K562 (cell line): ENCODE measurements at regions not wholly inside any gene's neighbourhood (a gene's known extent, or its start where the extent isn't known, plus 50 kb on each side); places are given as distances from the start of the nearest gene placed in this dataset.

Experiments used
- ATAC-seq: fragments of 200-7000 bp; cut with Tn5 transposase; 3 replicates; pipeline ENCODE4 v1.9.1; 2020; ENCODE audit warnings: moderate library complexity
- BruUV-seq: library from RNA; stranded (reverse); fragments of 400-500 nt; replicated peaks from 2 replicates; lab custom pipeline; 2021; lab: Mats Ljungman, UMichigan
- CTCF ChIA-PET: fragments of 300-600 bp; formaldehyde crosslinking; extraction: SDS; loops from one replicate; lab custom pipeline; 2021; ENCODE audit warnings: low intra/inter-chr PET ratio; lab: Yijun Ruan, JAX
- POLR2A ChIA-PET: fragments of 300-600, 350-650 bp; sonication (Branson Sonifier 250); formaldehyde crosslinking; extraction: SDS; loops from one replicate; lab custom pipeline; 2021; ENCODE audit warnings: antibody characterized with exemption, inconsistent platforms; lab: Yijun Ruan, JAX
- DNase-seq, 4 experiments: peaks; one replicate each; pipeline versions ENCODE4 v3.0.0 to v3.0.0-alpha.2; 2011 to 2018; ENCODE audit warnings: low spot score in 3 of 4, mixed read lengths in 3 of 4; ENCODE audit errors: extremely low read depth in 1 of 4
- FAIRE-seq: peaks from 2 replicates; lab custom pipeline; 2011; peaks lifted over from hg19 to GRCh38; lab: Jason Lieb, UNC
- H2AFZ ChIP-seq: 2 replicates; pipeline ENCODE4 v1.6.0; 2011; ENCODE audit warnings: low read depth, low read length, control low read depth, inconsistent platforms
- H3K27ac ChIP-seq: fragments of 200-600 bp; 3 replicates; pipeline ENCODE4 v1.8.0; 2011; ENCODE audit warnings: low read depth, mild to moderate bottlenecking, control low read depth, inconsistent platforms, low read length, moderate library complexity, mixed read lengths; ENCODE audit errors: extremely low read depth
- H3K27me3 ChIP-seq, 2 experiments: fragments of 300-600 bp in 1 of 2; 2 replicates in 1 of 2; 3 replicates in 1 of 2; pipeline versions ENCODE4 v1.6.0 to v1.8.0; 2011; ENCODE audit warnings: inconsistent platforms in 2 of 2, low read length in 2 of 2, mild to moderate bottlenecking in 1 of 2, mixed read lengths in 1 of 2, moderate library complexity in 1 of 2; ENCODE audit not compliant: control insufficient read depth in 2 of 2, insufficient read depth in 2 of 2
- H3K36me3 ChIP-seq: fragments of 300-600 bp; 3 replicates; pipeline ENCODE4 v1.8.0; 2011; ENCODE audit warnings: mild to moderate bottlenecking, low read length, inconsistent platforms; ENCODE audit not compliant: control insufficient read depth, insufficient read depth
- H3K4me1 ChIP-seq, 2 experiments: fragments of 200-600 bp in 1 of 2; replicated peaks in 1 of 2; 2 replicates in 1 of 2; 3 replicates in 1 of 2; pipeline versions ENCODE4 v1.5.1 to v1.8.0; 2011; ENCODE audit warnings: inconsistent platforms in 2 of 2, low read length in 2 of 2, mild to moderate bottlenecking in 1 of 2, mixed read lengths in 1 of 2, moderate library complexity in 1 of 2; ENCODE audit not compliant: control insufficient read depth in 2 of 2, insufficient read depth in 2 of 2
- H3K4me2 ChIP-seq: 2 replicates; pipeline ENCODE4 v1.6.1; 2011; ENCODE audit warnings: low read length, control low read depth, inconsistent platforms, mixed read lengths; ENCODE audit not compliant: insufficient read depth
- H3K4me3 ChIP-seq: fragments of 200-600 bp; sonication (generic), shearing (Covaris generic); 2 replicates; pipeline ENCODE4 v1.5.1; 2016; ENCODE audit warnings: control low read depth, inconsistent platforms
- H3K79me2 ChIP-seq: fragments of 200-600 bp; 3 replicates; pipeline ENCODE4 v1.8.0; 2011; ENCODE audit warnings: low read length, inconsistent platforms; ENCODE audit not compliant: control insufficient read depth, insufficient read depth
- H3K9ac ChIP-seq, 2 experiments: 2 replicates each; pipeline versions ENCODE4 v1.6.0 to v1.6.1; 2011; ENCODE audit warnings: low read depth in 2 of 2, low read length in 2 of 2, control low read depth in 1 of 2, inconsistent platforms in 1 of 2, mild to moderate bottlenecking in 1 of 2, mixed read lengths in 1 of 2; ENCODE audit not compliant: insufficient read depth in 1 of 2
- H3K9me1 ChIP-seq: one replicate; pipeline ENCODE4 v1.6.0; 2011; ENCODE audit warnings: inconsistent platforms, mild to moderate bottlenecking, low read length, moderate library complexity; ENCODE audit not compliant: control insufficient read depth, insufficient read depth
- H3K9me3 ChIP-seq: replicated peaks from 2 replicates; pipeline ENCODE4 v1.5.1; 2011; ENCODE audit warnings: low read depth, low read length, inconsistent platforms; ENCODE audit not compliant: control insufficient read depth, insufficient read depth
- H4K20me1 ChIP-seq: replicated peaks from 2 replicates; pipeline ENCODE4 v1.6.1; 2011; ENCODE audit warnings: low read length, inconsistent platforms, mixed read lengths; ENCODE audit not compliant: control insufficient read depth, insufficient read depth
- E2F8 ChIP-seq: fragments of 450-650 bp; IDR thresholded peaks from 2 replicates; pipeline ENCODE4 v1.7.1; 2018; ENCODE audit warnings: mild to moderate bottlenecking, low read depth; ENCODE audit not compliant: partially characterized antibody
- FOXA3 ChIP-seq, 2 experiments: fragments of 450-650 bp in 1 of 2; sonication (generic) in 1 of 2; formaldehyde crosslinking; IDR thresholded peaks in 1 of 2; conservative IDR thresholded peaks in 1 of 2; 2 replicates each; pipeline versions ENCODE4 v1.4.0 to v1.8.0; 2020 to 2022; ENCODE audit warnings: mild to moderate bottlenecking in 2 of 2, missing genetic modification reagents in 1 of 2
- GATAD2B ChIP-seq: fragments of 450-650 bp; IDR thresholded peaks from 2 replicates; pipeline ENCODE4 v1.6.1; 2017; ENCODE audit warnings: mild to moderate bottlenecking, borderline replicate concordance
- KAT2B ChIP-seq: IDR thresholded peaks from one replicate; pipeline ENCODE4 v1.6.1; 2012; ENCODE audit warnings: low read depth, mild to moderate bottlenecking, control low read depth, inconsistent platforms, low read length, moderate library complexity
- POLR2H ChIP-seq: IDR thresholded peaks from 2 replicates; pipeline ENCODE4 v1.6.1; 2016; ENCODE audit warnings: missing genetic modification characterization, low read depth, mild to moderate bottlenecking, control low read depth, missing compliant biosample characterization, moderate library complexity
- RNF219 ChIP-seq: fragments of 250-450 bp; sonication (Bioruptor Pico); IDR thresholded peaks from 2 replicates; pipeline ENCODE4 v1.5.0; 2022; ENCODE audit warnings: mild to moderate bottlenecking
- SMAD4 ChIP-seq: fragments of 250-450 bp; sonication (Bioruptor Pico); conservative IDR thresholded peaks from 2 replicates; pipeline ENCODE4 v1.8.0; 2021; ENCODE audit warnings: inconsistent platforms, mild to moderate bottlenecking, moderate library complexity
- SMC3 ChIP-seq: conservative IDR thresholded peaks from 2 replicates; pipeline ENCODE4 v1.6.1; 2011; ENCODE audit warnings: low read depth, low read length, improper control_type of control experiment; ENCODE audit not compliant: insufficient read depth
- ZFP36 ChIP-seq: fragments of 150-350 bp; IDR thresholded peaks from 2 replicates; pipeline ENCODE4 v1.6.1; 2018; ENCODE audit warnings: low read length, low read depth; ENCODE audit not compliant: partially characterized antibody
- ZNF511 ChIP-seq: sonication (generic); formaldehyde crosslinking; IDR thresholded peaks from 2 replicates; pipeline ENCODE4 v1.8.0; 2022; ENCODE audit warnings: mild to moderate bottlenecking, missing genetic modification reagents
- WGBS: fragments of 100-300 bp; shearing (Covaris generic); methylation state at CpG from one replicate; pipeline ENCODE4 v1.1.6; 2016; ENCODE audit warnings: low coverage, mixed read lengths; ENCODE audit not compliant: insufficient coverage; ENCODE audit errors: missing lambda C conversion rate; 5-methylcytosine and 5-hydroxymethylcytosine counted together
- in situ Hi-C: fragments of 300-500 bp; cut with MboI; formaldehyde crosslinking; loops from 4 replicates; pipeline ENCODE4 v1.15.0; 2018; ENCODE audit warnings: inconsistent platforms, mixed read lengths
- intact Hi-C: fragments of 100-400 bp; cut with micrococcal nuclease; formaldehyde crosslinking; loops from 2 replicates; pipeline ENCODE4 v1.14.2; 2022

GRCh38 chr2:35160871-35161270 is 1194.7 kb upstream of the CRIM1 start:
- CTCF ChIA-PET = no interaction called here
- H3K79me2 ChIP-seq = no peaks in the 10 kb centered on the region
- intact Hi-C loops (no loop called here), in situ Hi-C loops (no loop called here)
- FAIRE-seq (no peak), ATAC-seq (no peak), DNase-seq (no peak)
- H2AFZ ChIP-seq = no peak overlapping the region
- H3K4me1 ChIP-seq = no peaks in the 10 kb centered on the region
- no peaks in the 10 kb centered on the region for H3K36me3 ChIP-seq
- no peaks in the 10 kb centered on the region for H3K9me1 ChIP-seq
- no peak overlapping the region for H3K27ac ChIP-seq
- no peak overlapping the region for H3K4me2 ChIP-seq
- H3K9ac ChIP-seq = no peak overlapping the region
- no peaks in the 10 kb centered on the region for H3K9me3 ChIP-seq
- POLR2A ChIA-PET = no interaction called here
- H3K4me3 ChIP-seq = no peak overlapping the region
- BruUV-seq = no TSS peak
- 0% methylated on average over 4 of the region's 4 CpGs for WGBS
- H4K20me1 ChIP-seq = no peaks in the 10 kb centered on the region
- TF ChIP-seq SMC3 (no peak), SMAD4 (no peak), KAT2B (no peak), ZNF511 (no peak), FOXA3 (CRISPR knock-in tag; conservative IDR thresholded peaks at IDR 0.05 in 1 of 2, IDR thresholded peaks at IDR 0.05 in 1 of 2) (no peak)
- no peaks in the 10 kb centered on the region for H3K27me3 ChIP-seq

GRCh38 chr2:35125871-35126270 is 1229.7 kb upstream of the CRIM1 start:
- POLR2A ChIA-PET = no interaction called here
- H3K9me3 ChIP-seq = no peaks in the 10 kb centered on the region; the same call in 1 of the 2 replicates
- H3K79me2 ChIP-seq = no peaks in the 10 kb centered on the region
- no peaks in the 10 kb centered on the region for H3K27me3 ChIP-seq
- no TSS peak for BruUV-seq
- in situ Hi-C loops (no loop called here), intact Hi-C loops (no loop called here)
- H4K20me1 ChIP-seq = no peaks in the 10 kb centered on the region
- no peaks in the 10 kb centered on the region for H3K36me3 ChIP-seq
- FAIRE-seq (no peak), ATAC-seq (no peak), DNase-seq (no peak)
- no peak overlapping the region for H3K4me2 ChIP-seq
- no peak overlapping the region for H3K4me3 ChIP-seq
- no peak overlapping the region for H3K9ac ChIP-seq
- no peaks in the 10 kb centered on the region for H3K4me1 ChIP-seq
- 0% methylated on average over 1 of the region's 1 CpG for WGBS
- H3K27ac ChIP-seq = no peak overlapping the region
- TF ChIP-seq RNF219 (CRISPR knock-in tag) (no peak), POLR2H (no peak), GATAD2B (no peak), E2F8 (no peak), ZFP36 (no peak)
- H3K9me1 ChIP-seq = no peaks in the 10 kb centered on the region
- CTCF ChIA-PET = no interaction called here
- H2AFZ ChIP-seq = no peak overlapping the region
